RWPE1 (cell line): ENCODE measurements at regions not wholly inside any gene's neighbourhood (a gene's known extent, or its start where the extent isn't known, plus 50 kb on each side); places are given as distances from the start of the nearest gene placed in this dataset.
"Not testable (repeated sequence)": the region's sequence is repeated elsewhere in the genome, so short reads cannot be mapped to it uniquely, and the experiment has no call there.

Experiments used
- CTCF ChIA-PET: fragments of 350-600 bp; sonication (Branson Sonifier 250); formaldehyde crosslinking; extraction: SDS; loops from one replicate; lab custom pipeline; 2021; lab: Yijun Ruan, JAX
- POLR2A ChIA-PET: fragments of 400-600 bp; formaldehyde crosslinking; extraction: SDS; loops from one replicate; lab custom pipeline; 2020; ENCODE audit warnings: antibody characterized with exemption; ENCODE audit not compliant: low non-redundant PET; lab: Yijun Ruan, JAX
- DNase-seq: peaks from one replicate; pipeline ENCODE4 v3.0.0; 2012; ENCODE audit warnings: low spot score
- H3K27ac ChIP-seq: fragments of 450-650 bp; 2 replicates; pipeline ENCODE4 v1.5.1; 2017
- CTCF ChIP-seq: fragments of 450-650 bp; conservative IDR thresholded peaks from 2 replicates; pipeline ENCODE4 v1.5.1; 2017; ENCODE audit warnings: low read depth, mild to moderate bottlenecking

GRCh38 chr18:78875778-78876650 lies 103.6 kb upstream of the SALL3 start:
- TF ChIP-seq CTCF, result peak; percentile 12; the same call in 1 of the 2 replicates
- POLR2A ChIA-PET, result no interaction called here

GRCh38 chr18:78876868-78877267 lies 102.8 kb upstream of the SALL3 start:
- no peak for DNase-seq
- ChIA-PET CTCF (interaction anchor here (0.7 kb wide), 1 partner anchor 956 kb away, joined by 6 read pairs; no protein-coding TSS in a partner anchor), POLR2A (no interaction called here)
- TF ChIP-seq CTCF, result no peak
- H3K27ac ChIP-seq, result no peak overlapping the region

More at GRCh38 chr18:78875778-78876650, 103.6 kb upstream of the SALL3 start:
- no peak for DNase-seq
- CTCF ChIA-PET, result interaction anchor here (0.6 to 1.8 kb wide), 5 partner anchors 9 to 955 kb away, joined by 3 to 7 read pairs (median 4); no protein-coding TSS in a partner anchor
- no peak overlapping the region for H3K27ac ChIP-seq

- TF ChIP-seq CTCF, result no peak
- H3K27ac ChIP-seq, result no peak overlapping the region
- POLR2A ChIA-PET, result no interaction called here
- no peak for DNase-seq
- CTCF ChIA-PET, result no interaction called here
These were observed 101.3 kb upstream of the SALL3 start for GRCh38 chr18:78878335-78878734.

- H3K27ac ChIP-seq, DNase-seq, POLR2A ChIA-PET: not testable (repeated sequence)
- peak; percentile 28 for TF ChIP-seq CTCF
- CTCF ChIA-PET, result interaction anchor here (0.8 kb wide), 1 partner anchor 14 kb away, joined by 4 read pairs; no protein-coding TSS in a partner anchor
These were observed 100.3 kb upstream of the SALL3 start for GRCh38 chr18:78879072-78879883.

- no peak for TF ChIP-seq CTCF
- no peak overlapping the region for H3K27ac ChIP-seq
- CTCF ChIA-PET, result no interaction called here
- no peak for DNase-seq
- POLR2A ChIA-PET, result no interaction called here
These were observed 97.0 kb upstream of the SALL3 start for GRCh38 chr18:78882585-78882984.

GRCh38 chr18:78883501-78883900 lies 96.1 kb upstream of the SALL3 start:
- no peak for TF ChIP-seq CTCF
- DNase-seq, result no peak
- no peak overlapping the region for H3K27ac ChIP-seq
- ChIA-PET POLR2A (no interaction called here), CTCF (interaction anchor here (0.6 kb wide), 1 partner anchor 130 kb away, joined by 3 read pairs; no protein-coding TSS in a partner anchor)
